NT2/D1 (cell line): ENCODE measurements at regions not wholly inside any gene's neighbourhood (a gene's known extent, or its start where the extent isn't known, plus 50 kb on each side); places are given as distances from the start of the nearest gene placed in this dataset.

ENCODE experiments used
- DNase-seq: peaks from one replicate; pipeline ENCODE4 v3.0.0-alpha.2; 2011; ENCODE audit warnings: low read depth, low spot score
- H3K27me3 ChIP-seq: 2 replicates; pipeline ENCODE4 v1.6.0; 2011; ENCODE audit warnings: mild to moderate bottlenecking; ENCODE audit not compliant: insufficient read length, insufficient read depth
- H3K36me3 ChIP-seq: 2 replicates; pipeline ENCODE4 v1.6.1; 2011; ENCODE audit warnings: mild to moderate bottlenecking, low read length, mixed read lengths; ENCODE audit not compliant: insufficient read depth, insufficient read length
- H3K4me1 ChIP-seq: 2 replicates; pipeline ENCODE4 v1.5.1; 2011; ENCODE audit not compliant: insufficient read depth, insufficient read length
- H3K4me3 ChIP-seq: 2 replicates; pipeline ENCODE4 v1.5.1; 2011; ENCODE audit warnings: low read depth; ENCODE audit not compliant: insufficient read length
- H3K9ac ChIP-seq: 2 replicates; pipeline ENCODE4 v1.6.0; 2011; ENCODE audit warnings: low read depth; ENCODE audit not compliant: insufficient read length
- H3K9me3 ChIP-seq: 2 replicates; pipeline ENCODE4 v1.5.1; 2011; ENCODE audit warnings: mild to moderate bottlenecking, low read length; ENCODE audit not compliant: insufficient read depth
- SUZ12 ChIP-seq: IDR thresholded peaks from 2 replicates; pipeline ENCODE4 v1.6.1; 2011; ENCODE audit not compliant: insufficient read length, insufficient read depth; ENCODE audit errors: extremely low read depth
- YY1 ChIP-seq: IDR thresholded peaks from 2 replicates; pipeline ENCODE4 v1.6.1; 2011; ENCODE audit not compliant: insufficient read length, insufficient read depth
- ZNF274 ChIP-seq: IDR thresholded peaks from 2 replicates; pipeline ENCODE4 v1.6.1; 2011; ENCODE audit warnings: mild to moderate bottlenecking, low read depth, low read length

- DNase-seq, result no peak
- Histone ChIP-seq H3K9ac (no peak overlapping the region), H3K4me3 (no peak overlapping the region), H3K9me3 (no peaks in the 10 kb centered on the region), H3K36me3 (no peaks in the 10 kb centered on the region), H3K27me3 (no peaks in the 10 kb centered on the region), H3K4me1 (no peaks in the 10 kb centered on the region)
- TF ChIP-seq SUZ12 (no peak), ZNF274 (no peak), YY1 (no peak)
Observed at GRCh38 chr1:208333676-208334075, 89.5 kb upstream of the PLXNA2 start.

DNA sequence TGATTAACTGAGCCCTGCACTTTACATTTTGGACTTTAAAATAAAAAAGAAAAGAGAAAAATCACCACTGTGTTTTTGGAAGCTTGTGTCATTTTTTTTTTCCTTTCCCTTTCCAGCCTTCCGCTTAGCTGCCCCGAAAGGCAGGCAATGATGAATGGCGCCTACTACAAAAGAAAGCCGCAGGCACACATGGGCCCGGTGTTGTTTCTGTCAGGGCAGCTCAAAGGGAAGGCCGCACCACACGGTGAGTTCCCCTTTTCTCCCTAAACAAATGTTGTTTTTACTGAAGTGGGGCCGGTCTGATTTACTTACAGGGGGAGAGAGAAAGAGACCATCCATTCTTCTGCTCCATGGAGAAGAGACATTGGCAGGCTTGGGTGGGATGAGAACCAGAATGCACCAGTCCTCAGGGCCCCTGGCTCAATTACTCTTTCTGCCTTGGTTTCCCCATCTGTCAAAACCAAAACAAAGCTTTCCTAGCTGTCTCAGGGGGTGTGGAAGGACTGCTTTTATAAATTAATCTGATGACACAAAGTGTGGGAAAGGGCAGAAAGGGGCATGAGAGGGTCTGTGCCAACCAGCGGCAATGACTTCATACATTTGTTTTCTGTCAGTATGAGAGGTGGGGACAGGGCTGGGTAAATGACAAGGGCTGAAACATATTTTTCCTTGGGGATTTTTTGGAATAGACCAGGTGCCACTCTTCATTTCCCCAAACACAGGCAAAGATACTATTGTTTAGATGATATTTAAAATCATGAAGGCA, 91.4 kb upstream of the PLXNA2 start:
- H3K4me1 ChIP-seq, result no peaks in the 10 kb centered on the region
- H3K9me3 ChIP-seq, result no peaks in the 10 kb centered on the region
- DNase-seq, result no peak
- TF ChIP-seq YY1 (no peak), ZNF274 (no peak), SUZ12 (no peak)
- no peaks in the 10 kb centered on the region for H3K36me3 ChIP-seq
- H3K27me3 ChIP-seq, result no peaks in the 10 kb centered on the region
- H3K9ac ChIP-seq, result no peak overlapping the region
- H3K4me3 ChIP-seq, result no peak overlapping the region

GRCh38 chr1:208336137-208336518, 91.9 kb upstream of the PLXNA2 start:
- no peak for DNase-seq
- TF ChIP-seq SUZ12 (no peak), ZNF274 (no peak), YY1 (no peak)
- Histone ChIP-seq H3K4me3 (no peak overlapping the region), H3K9ac (no peak overlapping the region), H3K9me3 (no peaks in the 10 kb centered on the region), H3K27me3 (no peaks in the 10 kb centered on the region), H3K36me3 (no peaks in the 10 kb centered on the region), H3K4me1 (no peaks in the 10 kb centered on the region)

- no peaks in the 10 kb centered on the region for H3K27me3 ChIP-seq
- no peak for DNase-seq
- H3K4me3 ChIP-seq, result no peak overlapping the region
- H3K9ac ChIP-seq, result no peak overlapping the region
- no peaks in the 10 kb centered on the region for H3K4me1 ChIP-seq
- no peaks in the 10 kb centered on the region for H3K36me3 ChIP-seq
- no peak for TF ChIP-seq ZNF274
- no peak for TF ChIP-seq YY1
- no peak for TF ChIP-seq SUZ12
- H3K9me3 ChIP-seq, result no peaks in the 10 kb centered on the region
Observed at GRCh38 chr1:208339911-208340310, 95.7 kb upstream of the PLXNA2 start.

- no peak for TF ChIP-seq ZNF274
- TF ChIP-seq SUZ12, result no peak
- no peak for TF ChIP-seq YY1
- Histone ChIP-seq H3K27me3 (peaks cover 13% of the 10 kb centered on the region), H3K9me3 (no peaks in the 10 kb centered on the region), H3K4me3 (no peak overlapping the region), H3K9ac (no peak overlapping the region), H3K36me3 (no peaks in the 10 kb centered on the region), H3K4me1 (no peaks in the 10 kb centered on the region)
- DNase-seq, result no peak
Observed at GRCh38 chr1:208343226-208343625, 99.0 kb upstream of the PLXNA2 start.

- Histone ChIP-seq H3K4me1 (no peaks in the 10 kb centered on the region), H3K9me3 (no peaks in the 10 kb centered on the region), H3K36me3 (no peaks in the 10 kb centered on the region), H3K27me3 (peaks cover 21% of the 10 kb centered on the region), H3K9ac (no peak overlapping the region), H3K4me3 (no peak overlapping the region)
- DNase-seq, result no peak
- TF ChIP-seq SUZ12 (no peak), YY1 (no peak), ZNF274 (no peak)
Observed at GRCh38 chr1:208344202-208344857, 100.1 kb upstream of the PLXNA2 start.

DNA sequence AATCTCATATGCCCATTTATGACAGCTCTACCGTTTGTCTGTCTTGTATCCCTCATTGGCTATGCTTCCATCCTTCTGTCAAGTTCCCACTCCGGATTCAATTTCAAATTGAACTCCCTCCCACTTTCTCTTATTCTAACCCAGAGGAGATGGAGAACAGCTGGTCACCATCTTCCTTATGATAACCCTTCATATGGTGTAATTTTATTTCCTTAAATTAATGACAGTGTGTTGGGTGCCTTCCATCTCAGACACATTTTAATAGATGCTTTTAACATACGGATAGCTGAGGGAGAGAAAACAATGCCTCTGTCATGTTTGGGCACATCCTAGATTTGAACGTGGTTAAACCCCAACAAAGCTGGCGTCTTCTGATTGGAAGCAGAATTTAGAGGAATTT, 103.0 kb upstream of the PLXNA2 start:
- Histone ChIP-seq H3K27me3 (peaks cover 21% of the 10 kb centered on the region), H3K4me3 (no peak overlapping the region), H3K9ac (no peak overlapping the region), H3K9me3 (no peaks in the 10 kb centered on the region), H3K4me1 (peaks cover 5% of the 10 kb centered on the region), H3K36me3 (no peaks in the 10 kb centered on the region)
- no peak for DNase-seq
- TF ChIP-seq SUZ12, result no peak
